Loucy (cell line): ENCODE measurements at regions not wholly inside any gene's neighbourhood (a gene's known extent, or its start where the extent isn't known, plus 50 kb on each side); places are given as distances from the start of the nearest gene placed in this dataset.

Experiments used
- EZH2phosphoT487 ChIP-seq: fragments of 200-600 bp; IDR thresholded peaks from 2 replicates; pipeline ENCODE4 v1.6.1; 2018; ENCODE audit warnings: antibody characterized with exemption, mild to moderate bottlenecking, moderate library complexity, borderline replicate concordance
- TF ChIP-seq, protein P1 (sequence below): fragments of 200-600 bp; sonication (generic); conservative IDR thresholded peaks from 2 replicates; pipeline ENCODE4 v1.5.1; 2014; ENCODE audit warnings: mild to moderate bottlenecking, antibody characterized with exemption, low read length

- TF ChIP-seq, protein P1, sequence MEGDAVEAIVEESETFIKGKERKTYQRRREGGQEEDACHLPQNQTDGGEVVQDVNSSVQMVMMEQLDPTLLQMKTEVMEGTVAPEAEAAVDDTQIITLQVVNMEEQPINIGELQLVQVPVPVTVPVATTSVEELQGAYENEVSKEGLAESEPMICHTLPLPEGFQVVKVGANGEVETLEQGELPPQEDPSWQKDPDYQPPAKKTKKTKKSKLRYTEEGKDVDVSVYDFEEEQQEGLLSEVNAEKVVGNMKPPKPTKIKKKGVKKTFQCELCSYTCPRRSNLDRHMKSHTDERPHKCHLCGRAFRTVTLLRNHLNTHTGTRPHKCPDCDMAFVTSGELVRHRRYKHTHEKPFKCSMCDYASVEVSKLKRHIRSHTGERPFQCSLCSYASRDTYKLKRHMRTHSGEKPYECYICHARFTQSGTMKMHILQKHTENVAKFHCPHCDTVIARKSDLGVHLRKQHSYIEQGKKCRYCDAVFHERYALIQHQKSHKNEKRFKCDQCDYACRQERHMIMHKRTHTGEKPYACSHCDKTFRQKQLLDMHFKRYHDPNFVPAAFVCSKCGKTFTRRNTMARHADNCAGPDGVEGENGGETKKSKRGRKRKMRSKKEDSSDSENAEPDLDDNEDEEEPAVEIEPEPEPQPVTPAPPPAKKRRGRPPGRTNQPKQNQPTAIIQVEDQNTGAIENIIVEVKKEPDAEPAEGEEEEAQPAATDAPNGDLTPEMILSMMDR, result no peak
- TF ChIP-seq EZH2phosphoT487, result no peak
Measured at GRCh38 chr14:76306131-76306530, 69.8 kb upstream of the ESRRB start.
